DMS 273 treated with DMSO at 0.1 percent for 48 hours (cell line): ENCODE measurements at regions not wholly inside any gene's neighbourhood (a gene's known extent, or its start where the extent isn't known, plus 50 kb on each side); places are given as distances from the start of the nearest gene placed in this dataset.

Experiments
- DNase-seq: peaks from one replicate; lab custom pipeline; 2025; lab: John Stamatoyannopoulos, UW

DNA sequence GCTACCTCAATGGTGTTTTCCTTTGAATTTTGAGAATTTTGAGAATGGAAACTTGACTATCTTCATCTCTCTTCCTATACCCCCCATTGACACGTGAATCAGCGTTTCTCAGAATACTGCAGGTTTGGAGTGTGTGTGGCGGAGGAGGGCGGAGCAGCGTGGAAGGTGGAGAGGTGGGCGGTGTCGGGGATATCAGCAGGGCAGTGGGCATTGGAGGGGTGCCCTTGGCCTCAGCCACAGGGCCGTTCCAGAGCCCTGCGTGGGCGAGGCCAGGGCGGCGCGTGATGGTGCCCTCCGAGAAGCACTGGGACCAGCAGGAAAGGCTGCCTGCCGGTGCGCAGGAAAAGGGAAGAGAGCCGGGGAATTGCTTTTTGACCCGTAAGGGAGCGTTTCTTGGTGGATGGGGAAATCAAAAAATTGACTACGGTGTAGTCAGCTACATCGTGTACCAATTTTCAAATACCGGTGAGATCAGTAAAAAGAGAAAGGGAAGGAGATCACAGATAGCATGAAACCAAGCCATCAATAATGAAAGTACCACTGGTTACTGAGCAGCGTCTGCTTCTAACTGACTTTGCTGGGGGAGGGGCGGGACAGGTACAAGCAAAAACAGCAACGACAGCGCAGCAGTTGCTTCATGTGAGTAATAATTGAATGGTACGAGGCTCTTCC, 82.7 kb upstream of the DUSP22 start:
- no peak for DNase-seq

- DNase-seq = no peak
Measured at GRCh38 chr6:210104-210456, 82.2 kb upstream of the DUSP22 start.

- DNase-seq = no peak
Measured at GRCh38 chr6:210778-211374, 81.4 kb upstream of the DUSP22 start.

DNA sequence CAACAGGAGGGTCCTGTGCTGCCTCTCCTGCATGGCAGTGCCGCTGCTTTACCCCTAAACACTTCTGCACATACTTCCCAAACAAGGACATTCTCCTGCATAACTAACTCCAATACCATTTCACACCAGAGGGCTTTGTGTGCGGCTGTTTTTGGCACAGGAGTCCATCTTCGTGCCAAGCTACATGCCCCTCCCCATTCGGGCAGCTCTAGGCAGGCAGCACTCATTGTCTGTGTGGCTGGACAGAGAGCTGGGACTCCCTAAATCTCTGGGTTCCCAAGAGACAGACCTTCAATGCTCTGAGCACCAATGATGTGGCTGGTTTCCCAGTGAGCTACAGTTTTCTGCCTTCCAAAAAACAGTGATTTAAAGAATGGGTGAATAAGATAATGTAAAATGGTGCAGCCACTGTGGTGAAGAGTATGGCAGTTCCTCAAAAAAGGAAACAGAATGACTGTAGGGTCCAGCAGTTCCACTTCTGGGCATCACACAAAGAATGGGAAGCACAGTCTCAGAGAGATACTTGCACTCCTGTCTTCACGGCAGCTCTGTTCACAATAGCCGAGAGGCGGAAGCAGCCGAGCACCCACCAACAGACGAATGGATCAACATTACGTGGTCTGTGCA, 80.3 kb upstream of the DUSP22 start:
- no peak for DNase-seq

GRCh38 chr6:213284-213683, 79.0 kb upstream of the DUSP22 start:
- no peak for DNase-seq

GRCh38 chr6:214428-214827, 77.9 kb upstream of the DUSP22 start:
- no peak for DNase-seq

DNA sequence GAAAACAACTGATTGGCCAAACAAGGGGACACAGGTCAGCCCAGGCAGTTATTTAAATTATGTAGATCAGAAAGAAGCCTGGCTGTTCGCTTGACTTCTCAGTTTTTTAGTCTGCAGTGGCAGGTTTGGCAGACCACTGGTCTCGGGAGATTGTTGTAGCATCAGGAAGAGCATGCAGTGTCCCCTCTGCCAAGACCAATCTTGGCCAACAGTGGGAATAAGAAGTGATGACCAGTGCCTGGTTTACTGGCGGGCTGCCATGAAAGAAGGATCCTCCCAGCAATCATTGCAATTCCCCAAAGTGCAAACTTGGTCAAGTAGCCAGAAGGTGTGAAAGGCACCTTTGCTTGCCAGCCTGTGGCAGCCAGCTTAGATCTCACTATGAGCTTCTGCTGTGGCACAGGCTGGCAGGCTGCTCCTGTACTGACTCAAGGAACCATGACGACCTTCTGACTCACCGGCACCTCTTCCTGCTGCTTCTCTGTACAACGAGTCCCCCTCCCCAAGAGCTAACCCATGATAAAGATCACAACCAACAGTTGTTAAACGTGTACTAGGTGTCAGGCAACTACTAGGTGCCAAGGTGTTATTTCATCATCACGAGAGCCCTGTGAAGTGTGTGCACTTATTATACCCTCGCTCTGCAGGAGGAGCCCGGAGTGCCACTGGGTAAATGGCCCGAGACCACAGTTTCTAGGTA, 76.8 kb upstream of the DUSP22 start:
- no peak for DNase-seq

DNA sequence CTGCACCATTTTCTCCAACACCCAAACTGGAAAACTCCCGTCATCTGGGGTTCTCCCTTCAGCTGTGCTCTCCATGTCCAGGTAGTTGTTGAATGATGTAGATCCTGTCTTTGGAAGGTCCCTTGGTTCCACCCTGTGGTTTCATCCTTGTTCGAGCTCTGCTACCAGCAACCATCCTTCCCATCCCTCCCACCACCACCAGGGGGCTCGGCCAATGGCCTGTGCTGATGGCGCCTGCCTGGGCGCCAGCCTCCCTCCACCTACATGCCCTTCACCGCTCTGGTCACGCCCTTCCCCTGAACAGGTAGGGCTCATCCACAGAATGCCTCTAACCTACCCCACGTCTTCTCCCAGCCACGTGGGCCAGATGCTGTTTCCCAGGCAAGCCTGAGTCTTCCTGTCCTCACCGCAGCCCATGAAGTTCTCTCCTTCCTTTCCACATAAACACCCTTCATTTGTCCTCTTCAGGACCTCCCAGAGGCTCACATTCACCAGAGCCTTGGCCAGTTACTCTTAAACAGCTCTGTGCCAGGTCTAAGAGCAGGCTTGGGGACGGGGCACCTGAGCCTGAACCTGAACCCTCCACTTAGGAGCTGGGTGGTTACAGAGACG, 75.1 kb upstream of the DUSP22 start:
- no peak for DNase-seq

DNA sequence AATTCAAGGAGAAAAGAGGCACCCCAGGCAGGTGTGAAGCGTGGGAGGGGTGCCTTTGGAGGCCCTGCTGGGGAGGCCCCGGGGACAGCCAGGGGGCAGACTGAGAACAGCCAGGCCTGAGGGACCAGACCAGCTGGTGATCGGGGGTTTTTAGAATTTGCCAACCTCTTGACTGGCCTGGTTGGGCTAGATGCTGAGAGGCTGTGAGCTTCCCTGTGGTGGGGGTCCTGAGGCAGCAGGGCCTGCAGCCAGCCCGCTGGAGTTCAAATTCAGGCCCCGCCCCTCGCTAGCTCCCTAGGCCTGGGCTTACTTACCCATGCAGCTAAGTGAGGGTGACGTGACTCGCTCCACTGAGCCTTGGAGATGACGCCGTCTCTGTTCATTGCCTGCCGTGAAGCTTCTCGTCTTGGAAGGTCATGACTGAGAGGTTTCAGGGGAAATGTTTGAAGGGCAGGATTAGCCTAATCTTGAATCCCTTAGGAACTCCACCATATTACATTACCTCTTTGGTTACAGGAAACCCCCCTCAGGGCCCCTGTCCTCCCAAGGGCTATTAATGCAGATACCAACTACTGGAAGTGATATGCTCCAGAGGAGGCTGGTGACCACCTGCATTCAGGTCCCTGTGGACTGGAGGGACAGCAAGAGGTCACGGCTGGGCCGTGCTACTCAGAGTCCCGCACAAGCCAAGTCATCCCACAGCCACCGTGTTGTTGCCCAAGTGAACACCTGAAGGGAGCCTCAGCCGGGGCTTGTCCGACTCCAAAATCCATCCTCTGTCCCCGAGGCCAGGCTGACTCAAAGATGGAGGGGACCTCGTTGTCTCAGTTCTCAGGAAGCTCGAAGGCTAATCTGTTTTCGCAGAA, 73.9 kb upstream of the DUSP22 start:
- DNase-seq = no peak

DNA sequence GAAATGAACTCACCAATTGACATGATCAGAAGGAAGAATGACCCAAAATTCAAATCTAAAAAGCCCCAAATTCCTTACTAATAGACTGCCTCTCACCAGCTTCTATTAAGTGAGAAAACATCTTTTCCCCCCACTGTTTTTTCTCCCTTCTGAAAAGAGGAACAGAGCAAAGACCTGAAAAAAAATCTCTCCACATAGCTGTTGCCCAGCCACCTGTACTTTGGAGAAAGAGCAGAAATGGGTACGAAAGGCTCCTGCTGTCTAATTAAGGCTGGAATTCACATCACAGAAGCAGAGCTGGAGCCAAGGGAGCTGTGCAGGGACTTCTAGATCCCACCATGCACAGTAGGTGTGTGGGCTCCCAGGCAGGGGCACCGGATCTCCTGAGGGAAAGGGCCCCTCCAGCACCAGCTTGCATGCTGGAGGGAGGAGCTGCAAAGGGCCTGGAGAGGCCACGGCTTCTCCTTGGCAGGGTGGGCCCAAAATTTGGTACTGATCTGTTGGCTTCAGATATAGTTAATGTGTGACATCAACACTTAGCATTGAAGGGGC, 73.2 kb upstream of the DUSP22 start:
- no peak for DNase-seq

- DNase-seq = no peak
Measured at GRCh38 chr6:219641-220198, 72.6 kb upstream of the DUSP22 start.

DNA sequence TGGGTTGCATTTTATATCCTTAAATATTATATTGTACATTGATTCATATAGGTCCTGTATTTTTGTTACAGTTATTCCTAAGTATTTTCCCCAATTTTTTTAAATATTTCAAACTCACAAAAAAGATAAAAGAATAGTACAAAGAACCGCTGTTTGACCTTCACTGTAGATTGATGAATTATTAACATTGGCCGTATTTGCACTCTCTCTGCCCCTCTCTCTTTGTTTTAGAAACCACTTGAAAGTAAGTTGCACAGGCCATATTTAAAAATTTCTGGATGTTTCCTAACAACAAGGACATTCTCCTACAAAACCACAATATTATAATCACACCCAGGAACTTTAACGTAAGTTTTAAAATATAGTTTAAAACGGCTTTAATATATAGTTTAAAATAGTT, 72.0 kb upstream of the DUSP22 start:
- no peak for DNase-seq

GRCh38 chr6:220721-221475, 71.4 kb upstream of the DUSP22 start:
- DNase-seq = no peak

- no peak for DNase-seq
Measured at GRCh38 chr6:221531-222349, 70.5 kb upstream of the DUSP22 start.

GRCh38 chr6:222468-222867, 69.8 kb upstream of the DUSP22 start:
- no peak for DNase-seq

GRCh38 chr6:223136-223535, 69.2 kb upstream of the DUSP22 start:
- no peak for DNase-seq

GRCh38 chr6:223763-224162, 68.5 kb upstream of the DUSP22 start:
- no peak for DNase-seq

- DNase-seq = no peak
Measured at GRCh38 chr6:224350-224749, 67.9 kb upstream of the DUSP22 start.

- DNase-seq = no peak
Measured at GRCh38 chr6:225121-225721, 67.1 kb upstream of the DUSP22 start.
